ENCODE measurements at regions not wholly inside any gene's neighbourhood (a gene's known extent, or its start where the extent isn't known, plus 50 kb on each side); places are given as distances from the start of the nearest gene placed in this dataset.

GRCh38 chr13:102968572-102969228 is 97.5 kb downstream of the SLC10A2 start:
- no peak for TF ChIP-seq CTCF (IDR thresholded peaks at IDR 0.05; ENCODE audit: poor library complexity)
- TF ChIP-seq EZH2 (IDR thresholded peaks at IDR 0.05; ENCODE audit: borderline replicate concordance): no peak

Data from hepatocyte (in vitro differentiated cells).